Activated CD8-positive, alpha-beta T cell treated with anti-CD3 and anti-CD28 coated beads for 36 hours (primary cell): ENCODE measurements at regions not wholly inside any gene's neighbourhood (a gene's known extent, or its start where the extent isn't known, plus 50 kb on each side); places are given as distances from the start of the nearest gene placed in this dataset.
"Not testable (repeated sequence)": the region's sequence is repeated elsewhere in the genome, so short reads cannot be mapped to it uniquely, and the experiment has no call there.

Experiments used
- ATAC-seq: fragments of 200-7000 bp; cut with Tn5 transposase; one replicate; pipeline ENCODE4 v1.10.0; 2021; ENCODE audit warnings: mild to moderate bottlenecking, moderate library complexity
- CTCF ChIA-PET: fragments of 350-600 bp; sonication (Branson Sonifier 250); formaldehyde crosslinking; loops from one replicate; lab custom pipeline; 2021; ENCODE audit warnings: antibody characterized with exemption; lab: Charles Lee
- POLR2A ChIA-PET: fragments of 350-600 bp; sonication (Branson Sonifier 250); formaldehyde crosslinking; loops from one replicate; lab custom pipeline; 2021; ENCODE audit warnings: antibody characterized with exemption; lab: Charles Lee
- DNase-seq: peaks from one replicate; pipeline ENCODE4 v3.0.0-alpha.2; 2020
- H3K27ac Mint-ChIP-seq: one replicate; pipeline ENCODE4 v1.8.0; 2021; ENCODE audit warnings: mild to moderate bottlenecking, mixed read lengths
- H3K27me3 Mint-ChIP-seq: one replicate; pipeline ENCODE4 v1.8.0; 2021; ENCODE audit warnings: mixed read lengths
- H3K36me3 Mint-ChIP-seq: one replicate; pipeline ENCODE4 v1.8.0; 2021; ENCODE audit warnings: low read depth, mixed read lengths
- H3K4me1 Mint-ChIP-seq: one replicate; pipeline ENCODE4 v1.8.0; 2021; ENCODE audit warnings: low read depth, mixed read lengths
- H3K4me3 Mint-ChIP-seq: one replicate; pipeline ENCODE4 v1.8.0; 2021; ENCODE audit warnings: mild to moderate bottlenecking, moderate library complexity, mixed read lengths
- H3K9me3 Mint-ChIP-seq: one replicate; pipeline ENCODE4 v1.8.0; 2021; ENCODE audit warnings: mixed read lengths
- intact Hi-C: fragments of 100-400 bp; cut with micrococcal nuclease; formaldehyde crosslinking; loops from one replicate; pipeline ENCODE4 v1.10.0; 2022
- TF ChIP-seq, protein P1 (sequence below): fragments of 200-600 bp; IDR thresholded peaks from one replicate; pipeline ENCODE4 v1.8.0; 2022; ENCODE audit warnings: antibody characterized with exemption, mild to moderate bottlenecking

DNA sequence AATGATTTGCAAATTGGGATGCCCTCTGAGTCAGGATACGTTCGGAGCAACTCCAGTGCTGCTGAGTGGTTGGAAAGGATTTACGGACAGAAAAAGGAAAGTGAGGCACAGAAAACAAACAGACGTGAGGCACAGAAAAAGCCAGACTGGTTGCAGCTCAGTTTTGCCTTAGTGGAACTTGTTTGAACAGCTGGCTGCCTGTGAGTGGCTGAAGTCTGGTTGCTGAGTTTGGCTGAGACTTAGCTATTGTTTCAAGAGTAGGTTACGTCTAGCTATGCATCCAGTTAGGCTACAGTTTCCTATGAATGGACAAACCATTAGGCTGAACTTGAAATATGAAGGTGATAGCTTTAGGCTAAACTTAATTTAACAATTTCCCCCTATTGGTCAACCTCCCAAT is 256.6 kb downstream of the VAPA start:
- TF ChIP-seq, protein P1, sequence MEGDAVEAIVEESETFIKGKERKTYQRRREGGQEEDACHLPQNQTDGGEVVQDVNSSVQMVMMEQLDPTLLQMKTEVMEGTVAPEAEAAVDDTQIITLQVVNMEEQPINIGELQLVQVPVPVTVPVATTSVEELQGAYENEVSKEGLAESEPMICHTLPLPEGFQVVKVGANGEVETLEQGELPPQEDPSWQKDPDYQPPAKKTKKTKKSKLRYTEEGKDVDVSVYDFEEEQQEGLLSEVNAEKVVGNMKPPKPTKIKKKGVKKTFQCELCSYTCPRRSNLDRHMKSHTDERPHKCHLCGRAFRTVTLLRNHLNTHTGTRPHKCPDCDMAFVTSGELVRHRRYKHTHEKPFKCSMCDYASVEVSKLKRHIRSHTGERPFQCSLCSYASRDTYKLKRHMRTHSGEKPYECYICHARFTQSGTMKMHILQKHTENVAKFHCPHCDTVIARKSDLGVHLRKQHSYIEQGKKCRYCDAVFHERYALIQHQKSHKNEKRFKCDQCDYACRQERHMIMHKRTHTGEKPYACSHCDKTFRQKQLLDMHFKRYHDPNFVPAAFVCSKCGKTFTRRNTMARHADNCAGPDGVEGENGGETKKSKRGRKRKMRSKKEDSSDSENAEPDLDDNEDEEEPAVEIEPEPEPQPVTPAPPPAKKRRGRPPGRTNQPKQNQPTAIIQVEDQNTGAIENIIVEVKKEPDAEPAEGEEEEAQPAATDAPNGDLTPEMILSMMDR: no peak
- H3K27me3 Mint-ChIP-seq: no peaks in the 10 kb centered on the region

DNA sequence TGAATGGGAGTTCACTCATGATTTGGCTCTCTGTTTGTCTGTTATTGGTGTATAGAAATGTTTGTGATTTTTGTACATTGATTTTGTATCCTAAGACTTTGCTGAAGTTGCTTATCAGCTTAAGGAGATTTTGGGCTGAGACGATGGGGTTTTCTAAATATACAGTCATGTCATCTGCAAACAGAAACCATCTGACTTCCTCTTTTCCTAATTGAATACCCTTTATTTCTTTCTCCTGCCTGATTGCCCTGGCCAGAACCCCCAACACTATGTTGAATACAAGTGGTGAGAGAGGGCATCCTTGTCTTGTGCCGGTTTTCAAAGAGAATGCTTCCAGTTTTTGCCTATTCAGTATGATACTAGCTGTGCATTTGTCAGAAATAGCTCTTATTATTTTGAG is 261.5 kb downstream of the VAPA start:
- CTCF ChIA-PET, POLR2A ChIA-PET: not testable (repeated sequence)
- H3K4me1 Mint-ChIP-seq: peaks cover 15% of the 10 kb centered on the region

More for the DNA sequence above, 256.6 kb downstream of the VAPA start:
- H3K9me3 Mint-ChIP-seq: no peaks in the 10 kb centered on the region
- DNase-seq: no peak
- H3K4me3 Mint-ChIP-seq: no peak overlapping the region
- no peak for ATAC-seq
- no peaks in the 10 kb centered on the region for H3K36me3 Mint-ChIP-seq
- no peaks in the 10 kb centered on the region for H3K4me1 Mint-ChIP-seq
- intact Hi-C loops: no loop called here
- ChIA-PET CTCF (no interaction called here), POLR2A (no interaction called here)
- no peak overlapping the region for H3K27ac Mint-ChIP-seq

DNA sequence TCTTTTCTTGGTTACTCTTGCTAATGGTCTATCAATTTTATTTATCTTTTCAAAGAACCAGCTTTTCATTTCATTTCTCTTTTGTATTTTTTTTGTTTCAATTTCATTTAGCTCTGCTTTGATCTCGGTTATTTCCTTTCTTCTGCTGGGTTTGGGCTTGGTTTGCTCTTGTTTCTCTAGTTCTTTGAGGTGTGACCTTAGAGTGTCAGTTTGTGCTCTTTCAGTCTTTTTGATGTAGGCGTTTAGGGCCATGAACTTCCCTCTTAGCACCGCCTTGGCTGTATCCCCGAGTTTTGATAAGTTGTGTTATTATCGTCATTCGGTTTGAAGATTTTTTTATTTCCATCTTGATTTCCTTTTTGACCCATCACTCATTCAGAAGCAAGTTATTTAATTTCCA is 265.5 kb downstream of the VAPA start:
- intact Hi-C loops, ATAC-seq, H3K36me3 Mint-ChIP-seq, H3K4me3 Mint-ChIP-seq, POLR2A ChIA-PET, H3K27me3 Mint-ChIP-seq: not testable (repeated sequence)
- Mint-ChIP-seq H3K4me1 (peaks cover 15% of the 10 kb centered on the region), H3K27ac (peak overlapping the region; percentile 3), H3K9me3 (peaks cover 18% of the 10 kb centered on the region)
- CTCF ChIA-PET: interaction anchor here (0.6 kb wide), 1 partner anchor 402 kb away, joined by 3 read pairs; no protein-coding TSS in a partner anchor
- peak; percentile 32 for DNase-seq

More for the DNA sequence above, 261.5 kb downstream of the VAPA start:
- H3K27ac Mint-ChIP-seq, ATAC-seq, H3K36me3 Mint-ChIP-seq, intact Hi-C loops, H3K4me3 Mint-ChIP-seq, H3K27me3 Mint-ChIP-seq, DNase-seq, H3K9me3 Mint-ChIP-seq: not testable (repeated sequence)

- H3K9me3 Mint-ChIP-seq: peaks cover 25% of the 10 kb centered on the region
- no peaks in the 10 kb centered on the region for H3K27me3 Mint-ChIP-seq
- DNase-seq (no peak), ATAC-seq (no peak)
- intact Hi-C loops: no loop called here
- H3K4me1 Mint-ChIP-seq: peaks cover 18% of the 10 kb centered on the region
- TF ChIP-seq, protein P1: no peak
- POLR2A ChIA-PET: no interaction called here
- H3K36me3 Mint-ChIP-seq: peaks cover 5% of the 10 kb centered on the region
- no peak overlapping the region for H3K27ac Mint-ChIP-seq
- H3K4me3 Mint-ChIP-seq: no peak overlapping the region
- CTCF ChIA-PET: no interaction called here
Measured at GRCh38 chr18:10182009-10182624, 268.3 kb downstream of the VAPA start.

- intact Hi-C loops: no loop called here
- POLR2A ChIA-PET: no interaction called here
- peaks cover 7% of the 10 kb centered on the region for H3K4me1 Mint-ChIP-seq
- TF ChIP-seq, protein P1: no peak
- H3K36me3 Mint-ChIP-seq: peaks cover 5% of the 10 kb centered on the region
- ATAC-seq: peak; percentile 64
- H3K4me3 Mint-ChIP-seq: no peak overlapping the region
- CTCF ChIA-PET: interaction anchor here (1.2 kb wide), 1 partner anchor 15 kb away, joined by 4 read pairs; no protein-coding TSS in a partner anchor
- no peaks in the 10 kb centered on the region for H3K27me3 Mint-ChIP-seq
- H3K9me3 Mint-ChIP-seq: peaks cover 25% of the 10 kb centered on the region
- DNase-seq: no peak
- no peak overlapping the region for H3K27ac Mint-ChIP-seq
Measured at GRCh38 chr18:10184776-10185175, 269.7 kb upstream of the APCDD1 start.

GRCh38 chr18:10188971-10189810 is 265.2 kb upstream of the APCDD1 start:
- no peak for ATAC-seq
- Mint-ChIP-seq H3K27ac (no peak overlapping the region), H3K9me3 (peaks cover 7% of the 10 kb centered on the region), H3K4me1 (peaks cover 3% of the 10 kb centered on the region), H3K4me3 (no peak overlapping the region), H3K27me3 (no peaks in the 10 kb centered on the region), H3K36me3 (peaks cover 2% of the 10 kb centered on the region)
- ChIA-PET CTCF (no interaction called here), POLR2A (no interaction called here)
- intact Hi-C loops: no loop called here
- TF ChIP-seq, protein P1: no peak
- no peak for DNase-seq
